Mesothelial cell of epicardium (in vitro differentiated cells): ENCODE measurements at regions not wholly inside any gene's neighbourhood (a gene's known extent, or its start where the extent isn't known, plus 50 kb on each side); places are given as distances from the start of the nearest gene placed in this dataset.

Experiments used
- DNase-seq, 2 experiments: peaks; one replicate each; pipeline ENCODE4 v3.0.0; 2021; ENCODE audit warnings: low spot score in 2 of 2; ENCODE audit not compliant: unreplicated experiment in 2 of 2
- H3K27ac Mint-ChIP-seq: 2 replicates; pipeline ENCODE4 v1.8.0; 2021; ENCODE audit warnings: mixed read lengths
- H3K27me3 Mint-ChIP-seq: 2 replicates; pipeline ENCODE4 v1.8.0; 2021; ENCODE audit warnings: low read depth, mixed read lengths
- H3K36me3 Mint-ChIP-seq: 2 replicates; pipeline ENCODE4 v1.8.0; 2021; ENCODE audit warnings: mixed read lengths
- H3K4me1 Mint-ChIP-seq: 2 replicates; pipeline ENCODE4 v1.8.0; 2021; ENCODE audit warnings: mixed read lengths
- H3K4me3 Mint-ChIP-seq: 2 replicates; pipeline ENCODE4 v1.8.0; 2021; ENCODE audit warnings: mild to moderate bottlenecking, moderate library complexity, mixed read lengths
- H3K9me3 Mint-ChIP-seq: 2 replicates; pipeline ENCODE4 v1.8.0; 2021; ENCODE audit warnings: mixed read lengths
- TF ChIP-seq, protein P1 (sequence below): fragments of 200-600 bp; sonication (generic); IDR thresholded peaks from one replicate; pipeline ENCODE4 v1.5.0; 2021; ENCODE audit warnings: antibody characterized with exemption; ENCODE audit not compliant: unreplicated experiment

- peaks cover 8% of the 10 kb centered on the region for H3K4me1 Mint-ChIP-seq
- H3K27ac Mint-ChIP-seq: no peak overlapping the region
- no peaks in the 10 kb centered on the region for H3K27me3 Mint-ChIP-seq
- no peak overlapping the region for H3K4me3 Mint-ChIP-seq
- DNase-seq: no peak
- peaks cover 3% of the 10 kb centered on the region for H3K9me3 Mint-ChIP-seq
- no peaks in the 10 kb centered on the region for H3K36me3 Mint-ChIP-seq
- TF ChIP-seq, protein P1, sequence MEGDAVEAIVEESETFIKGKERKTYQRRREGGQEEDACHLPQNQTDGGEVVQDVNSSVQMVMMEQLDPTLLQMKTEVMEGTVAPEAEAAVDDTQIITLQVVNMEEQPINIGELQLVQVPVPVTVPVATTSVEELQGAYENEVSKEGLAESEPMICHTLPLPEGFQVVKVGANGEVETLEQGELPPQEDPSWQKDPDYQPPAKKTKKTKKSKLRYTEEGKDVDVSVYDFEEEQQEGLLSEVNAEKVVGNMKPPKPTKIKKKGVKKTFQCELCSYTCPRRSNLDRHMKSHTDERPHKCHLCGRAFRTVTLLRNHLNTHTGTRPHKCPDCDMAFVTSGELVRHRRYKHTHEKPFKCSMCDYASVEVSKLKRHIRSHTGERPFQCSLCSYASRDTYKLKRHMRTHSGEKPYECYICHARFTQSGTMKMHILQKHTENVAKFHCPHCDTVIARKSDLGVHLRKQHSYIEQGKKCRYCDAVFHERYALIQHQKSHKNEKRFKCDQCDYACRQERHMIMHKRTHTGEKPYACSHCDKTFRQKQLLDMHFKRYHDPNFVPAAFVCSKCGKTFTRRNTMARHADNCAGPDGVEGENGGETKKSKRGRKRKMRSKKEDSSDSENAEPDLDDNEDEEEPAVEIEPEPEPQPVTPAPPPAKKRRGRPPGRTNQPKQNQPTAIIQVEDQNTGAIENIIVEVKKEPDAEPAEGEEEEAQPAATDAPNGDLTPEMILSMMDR: no peak
Measured at GRCh38 chr10:90458054-90458453, 399.8 kb downstream of the HTR7 start.

- Mint-ChIP-seq H3K27ac (no peak overlapping the region), H3K4me3 (no peak overlapping the region), H3K27me3 (no peaks in the 10 kb centered on the region), H3K4me1 (peaks cover 6% of the 10 kb centered on the region), H3K36me3 (no peaks in the 10 kb centered on the region), H3K9me3 (peaks cover 3% of the 10 kb centered on the region)
- TF ChIP-seq, protein P1: no peak
- no peak for DNase-seq
Measured at GRCh38 chr10:90458571-90458970, 399.3 kb downstream of the HTR7 start.

GRCh38 chr10:90461437-90462155 is 396.2 kb downstream of the HTR7 start:
- TF ChIP-seq, protein P1: no peak
- Mint-ChIP-seq H3K27me3 (no peaks in the 10 kb centered on the region), H3K36me3 (no peaks in the 10 kb centered on the region), H3K27ac (no peak overlapping the region), H3K4me1 (peaks cover 6% of the 10 kb centered on the region), H3K4me3 (no peak overlapping the region), H3K9me3 (no peaks in the 10 kb centered on the region)
- DNase-seq: no peak

GRCh38 chr10:90462749-90463470 is 394.9 kb downstream of the HTR7 start:
- TF ChIP-seq, protein P1: no peak
- Mint-ChIP-seq H3K9me3 (no peaks in the 10 kb centered on the region), H3K4me3 (no peak overlapping the region), H3K27ac (no peak overlapping the region), H3K36me3 (no peaks in the 10 kb centered on the region), H3K27me3 (no peaks in the 10 kb centered on the region), H3K4me1 (peaks cover 7% of the 10 kb centered on the region)
- no peak for DNase-seq

DNA sequence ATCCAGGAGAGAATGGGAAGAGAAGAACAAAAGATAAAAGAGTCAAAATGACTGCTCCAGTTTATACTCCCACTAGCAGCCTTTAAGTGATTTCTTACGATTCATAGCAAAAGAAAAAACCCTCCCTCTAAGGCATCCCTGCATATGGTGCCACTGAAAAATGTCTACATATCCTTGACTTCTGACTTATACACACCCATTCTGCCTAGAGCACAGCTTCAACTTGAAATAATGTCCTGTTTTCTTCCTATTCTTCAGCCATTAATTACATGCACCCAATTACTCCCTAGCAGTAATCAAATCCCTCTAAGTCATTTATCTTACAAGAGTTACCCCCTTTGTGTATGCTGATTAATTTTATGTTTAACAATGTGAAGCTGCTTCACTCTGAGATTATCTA is 393.5 kb downstream of the HTR7 start:
- Mint-ChIP-seq H3K4me3 (no peak overlapping the region), H3K4me1 (peaks cover 7% of the 10 kb centered on the region), H3K27ac (no peak overlapping the region), H3K27me3 (no peaks in the 10 kb centered on the region), H3K9me3 (peaks cover 2% of the 10 kb centered on the region), H3K36me3 (no peaks in the 10 kb centered on the region)
- TF ChIP-seq, protein P1: no peak
- no peak for DNase-seq
